H9 (cell line): ENCODE measurements at regions not wholly inside any gene's neighbourhood (a gene's known extent, or its start where the extent isn't known, plus 50 kb on each side); places are given as distances from the start of the nearest gene placed in this dataset.

Source experiments
- DNase-seq: peaks from one replicate; pipeline ENCODE4 v3.0.0-alpha.2; 2017
- H2AFZ ChIP-seq: one replicate; pipeline ENCODE4 v1.6.1; 2013; ENCODE audit warnings: mild to moderate bottlenecking, low read length, control low read depth, moderate library complexity
- H2AK5ac ChIP-seq: 2 replicates; pipeline ENCODE4 v1.6.1; 2013; ENCODE audit warnings: low read length, control low read depth, mixed read lengths; ENCODE audit not compliant: insufficient read length
- H2BK120ac ChIP-seq: one replicate; pipeline ENCODE4 v1.6.1; 2013; ENCODE audit warnings: low read depth, mild to moderate bottlenecking, low read length, control low read depth, inconsistent platforms; ENCODE audit not compliant: poor library complexity, severe bottlenecking
- H2BK12ac ChIP-seq: 2 replicates; pipeline ENCODE4 v1.6.1; 2013; ENCODE audit warnings: low read length, control low read depth, mixed read lengths, low read depth; ENCODE audit not compliant: insufficient read length
- H2BK15ac ChIP-seq: 2 replicates; pipeline ENCODE4 v1.6.1; 2013; ENCODE audit warnings: low read depth, low read length, control low read depth
- H2BK20ac ChIP-seq: one replicate; pipeline ENCODE4 v1.6.1; 2013; ENCODE audit warnings: low read depth, mild to moderate bottlenecking, low read length, control low read depth, inconsistent platforms; ENCODE audit not compliant: poor library complexity, severe bottlenecking
- H2BK5ac ChIP-seq: 2 replicates; pipeline ENCODE4 v1.6.1; 2013; ENCODE audit warnings: low read length, control low read depth, mixed read lengths; ENCODE audit not compliant: insufficient read length
- H3K14ac ChIP-seq: 2 replicates; pipeline ENCODE4 v1.6.1; 2013; ENCODE audit warnings: low read length, control low read depth; ENCODE audit not compliant: insufficient read depth
- H3K18ac ChIP-seq: 2 replicates; pipeline ENCODE4 v1.6.1; 2013; ENCODE audit warnings: low read depth, mild to moderate bottlenecking, mixed read lengths, low read length, control low read depth; ENCODE audit not compliant: insufficient read length
- H3K23ac ChIP-seq: 2 replicates; pipeline ENCODE4 v1.6.1; 2013; ENCODE audit warnings: low read length, control low read depth, mixed read lengths, low read depth; ENCODE audit not compliant: insufficient read length
- H3K23me2 ChIP-seq: 2 replicates; pipeline ENCODE4 v1.6.1; 2013; ENCODE audit warnings: low read depth, mild to moderate bottlenecking, mixed read lengths, low read length, control low read depth; ENCODE audit not compliant: insufficient read length, poor library complexity, severe bottlenecking
- H3K27ac ChIP-seq: 2 replicates; pipeline ENCODE4 v1.5.1; 2013; ENCODE audit warnings: low read length, control low read depth, mixed read lengths, low read depth; ENCODE audit not compliant: insufficient read length
- H3K27me3 ChIP-seq: 2 replicates; pipeline ENCODE4 v1.6.1; 2013; ENCODE audit warnings: low read length, control low read depth, inconsistent platforms; ENCODE audit not compliant: insufficient read depth
- H3K4ac ChIP-seq: 2 replicates; pipeline ENCODE4 v1.6.1; 2013; ENCODE audit warnings: low read depth, mild to moderate bottlenecking, control low read depth, inconsistent platforms, low read length, moderate library complexity
- H3K4me1 ChIP-seq: 2 replicates; pipeline ENCODE4 v1.6.1; 2013; ENCODE audit warnings: low read length, control low read depth, inconsistent platforms; ENCODE audit not compliant: insufficient read depth
- H3K4me2 ChIP-seq: 2 replicates; pipeline ENCODE4 v1.6.1; 2013; ENCODE audit warnings: low read length, control low read depth, mixed read lengths; ENCODE audit not compliant: insufficient read length, insufficient read depth
- H3K56ac ChIP-seq: 2 replicates; pipeline ENCODE4 v1.6.1; 2013; ENCODE audit warnings: low read depth, mild to moderate bottlenecking, mixed read lengths, low read length, control low read depth; ENCODE audit not compliant: insufficient read length
- H3K79me1 ChIP-seq: 2 replicates; pipeline ENCODE4 v1.6.1; 2013; ENCODE audit warnings: low read depth, mild to moderate bottlenecking, moderate library complexity, low read length, control low read depth, inconsistent platforms; ENCODE audit not compliant: insufficient read depth, poor library complexity, severe bottlenecking
- H3K79me2 ChIP-seq: 2 replicates; pipeline ENCODE4 v1.6.1; 2013; ENCODE audit warnings: low read length, control low read depth, inconsistent platforms; ENCODE audit not compliant: insufficient read depth
- H3K9ac ChIP-seq: 2 replicates; pipeline ENCODE4 v1.6.1; 2013; ENCODE audit warnings: low read length, control low read depth, mixed read lengths; ENCODE audit not compliant: insufficient read length; ENCODE audit errors: extremely low read depth
- H3K9me3 ChIP-seq: one replicate; pipeline ENCODE4 v1.6.1; 2013; ENCODE audit warnings: low read depth, low read length, inconsistent platforms; ENCODE audit not compliant: control insufficient read depth
- H3T11ph ChIP-seq: one replicate; pipeline ENCODE4 v1.6.1; 2013; ENCODE audit warnings: mild to moderate bottlenecking, low read length, control low read depth, inconsistent platforms
- H4K20me1 ChIP-seq: one replicate; pipeline ENCODE4 v1.6.1; 2013; ENCODE audit not compliant: control insufficient read depth, insufficient read length, insufficient read depth
- H4K5ac ChIP-seq: 2 replicates; pipeline ENCODE4 v1.6.1; 2013; ENCODE audit warnings: low read depth, mild to moderate bottlenecking, mixed read lengths, low read length, control low read depth; ENCODE audit not compliant: insufficient read length
- H4K8ac ChIP-seq: replicated peaks from 2 replicates; pipeline ENCODE4 v1.6.1; 2013; ENCODE audit warnings: low read length, control low read depth, mixed read lengths, low read depth; ENCODE audit not compliant: insufficient read length
- H4K91ac ChIP-seq: 2 replicates; pipeline ENCODE4 v1.6.1; 2013; ENCODE audit warnings: low read depth, mild to moderate bottlenecking, moderate library complexity, mixed read lengths, low read length, control low read depth; ENCODE audit not compliant: insufficient read length
- H3K27ac Mint-ChIP-seq, 3 experiments: 2 replicates in 2 of 3; 3 replicates in 1 of 3; pipeline ENCODE4 v1.8.0; 2020 to 2021; ENCODE audit warnings: mixed read lengths in 3 of 3, mild to moderate bottlenecking in 1 of 3, moderate library complexity in 1 of 3
- H3K27me3 Mint-ChIP-seq: 2 replicates; pipeline ENCODE4 v1.8.0; 2021; ENCODE audit warnings: low read depth, mild to moderate bottlenecking, moderate library complexity, mixed read lengths
- H3K36me3 Mint-ChIP-seq, 3 experiments: 2 replicates in 2 of 3; 3 replicates in 1 of 3; pipeline ENCODE4 v1.8.0; 2020 to 2021; ENCODE audit warnings: low read depth in 3 of 3, mixed read lengths in 3 of 3; ENCODE audit not compliant: insufficient read depth in 1 of 3
- H3K4me1 Mint-ChIP-seq, 2 experiments: 2 replicates each; pipeline ENCODE4 v1.8.0; 2020; ENCODE audit warnings: mixed read lengths in 2 of 2
- H3K4me3 Mint-ChIP-seq, 2 experiments: 2 replicates in 1 of 2; 3 replicates in 1 of 2; pipeline ENCODE4 v1.8.0; 2020 to 2021; ENCODE audit warnings: mild to moderate bottlenecking in 2 of 2, mixed read lengths in 2 of 2, moderate library complexity in 1 of 2
- H3K9me3 Mint-ChIP-seq, 2 experiments: 2 replicates in 1 of 2; 3 replicates in 1 of 2; pipeline ENCODE4 v1.8.0; 2020; ENCODE audit warnings: mild to moderate bottlenecking in 2 of 2, mixed read lengths in 2 of 2, moderate library complexity in 1 of 2
- WGBS: extraction: QIAGEN DNeasy Blood & Tissue Kit; methylation state at CpG from one replicate; pipeline ENCODE4 v1.1.7; 2013; ENCODE audit warnings: missing lambda C conversion rate, low lambda C conversion rate, mixed read lengths; ENCODE audit not compliant: insufficient read length; ENCODE audit errors: extremely low coverage; 5-methylcytosine and 5-hydroxymethylcytosine counted together
- TF ChIP-seq, protein P1 (sequence below): fragments of 200-600 bp; sonication (generic); conservative IDR thresholded peaks from 3 replicates; pipeline ENCODE4 v1.8.0; 2021; ENCODE audit warnings: antibody characterized with exemption, mild to moderate bottlenecking

DNA sequence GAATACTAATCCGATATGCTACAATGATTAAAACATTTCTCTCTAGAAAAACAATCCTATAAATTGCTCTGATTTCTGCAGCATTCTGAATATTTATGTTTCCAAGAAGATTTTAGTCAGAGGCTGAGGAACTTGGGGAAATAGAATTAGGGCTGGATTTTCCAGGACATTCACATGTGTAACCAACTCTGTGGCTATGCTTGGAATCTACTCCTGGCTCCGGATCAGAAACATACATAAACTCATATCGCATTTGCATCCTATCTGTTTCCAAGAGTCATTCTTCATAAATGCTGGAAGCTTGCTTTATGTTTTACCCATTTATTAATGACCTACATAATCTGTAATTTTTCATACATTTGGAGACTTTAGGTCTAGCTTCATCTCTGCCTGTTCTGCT is 459.9 kb upstream of the MARCKS start:
- H2BK15ac ChIP-seq = no peak overlapping the region
- WGBS = no CpG with 5 or more reads among the region's 3 CpGs
- H3K4me1 ChIP-seq = no peaks in the 10 kb centered on the region
- no peak overlapping the region for H3K4me2 ChIP-seq
- Mint-ChIP-seq H3K27me3 (no peaks in the 10 kb centered on the region), H3K36me3 (no peaks in the 10 kb centered on the region), H3K9me3 (no peaks in the 10 kb centered on the region), H3K27ac (no peak overlapping the region), H3K4me3 (no peak overlapping the region), H3K4me1 (peaks cover 3 to 4% of the 10 kb centered on the region in 2 experiments; a peak in 3 of 4 replicates)
- no peak overlapping the region for H3K23ac ChIP-seq
- TF ChIP-seq, protein P1, sequence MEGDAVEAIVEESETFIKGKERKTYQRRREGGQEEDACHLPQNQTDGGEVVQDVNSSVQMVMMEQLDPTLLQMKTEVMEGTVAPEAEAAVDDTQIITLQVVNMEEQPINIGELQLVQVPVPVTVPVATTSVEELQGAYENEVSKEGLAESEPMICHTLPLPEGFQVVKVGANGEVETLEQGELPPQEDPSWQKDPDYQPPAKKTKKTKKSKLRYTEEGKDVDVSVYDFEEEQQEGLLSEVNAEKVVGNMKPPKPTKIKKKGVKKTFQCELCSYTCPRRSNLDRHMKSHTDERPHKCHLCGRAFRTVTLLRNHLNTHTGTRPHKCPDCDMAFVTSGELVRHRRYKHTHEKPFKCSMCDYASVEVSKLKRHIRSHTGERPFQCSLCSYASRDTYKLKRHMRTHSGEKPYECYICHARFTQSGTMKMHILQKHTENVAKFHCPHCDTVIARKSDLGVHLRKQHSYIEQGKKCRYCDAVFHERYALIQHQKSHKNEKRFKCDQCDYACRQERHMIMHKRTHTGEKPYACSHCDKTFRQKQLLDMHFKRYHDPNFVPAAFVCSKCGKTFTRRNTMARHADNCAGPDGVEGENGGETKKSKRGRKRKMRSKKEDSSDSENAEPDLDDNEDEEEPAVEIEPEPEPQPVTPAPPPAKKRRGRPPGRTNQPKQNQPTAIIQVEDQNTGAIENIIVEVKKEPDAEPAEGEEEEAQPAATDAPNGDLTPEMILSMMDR = no peak
- no peak overlapping the region for H3K4ac ChIP-seq
- no peak overlapping the region for H3K56ac ChIP-seq
- H3K23me2 ChIP-seq = no peaks in the 10 kb centered on the region
- H2AFZ ChIP-seq = no peak overlapping the region
- DNase-seq = no peak
- no peaks in the 10 kb centered on the region for H3K79me2 ChIP-seq
- H3K27me3 ChIP-seq = no peaks in the 10 kb centered on the region
- H2BK12ac ChIP-seq = no peak overlapping the region
- no peaks in the 10 kb centered on the region for H4K20me1 ChIP-seq
- H3K27ac ChIP-seq = no peak overlapping the region
- no peak overlapping the region for H3K18ac ChIP-seq
- H3K9ac ChIP-seq = no peak overlapping the region
- H2AK5ac ChIP-seq = no peak overlapping the region
- no peaks in the 10 kb centered on the region for H3K79me1 ChIP-seq
- H4K8ac ChIP-seq = no peak overlapping the region
- no peak overlapping the region for H3T11ph ChIP-seq
- H2BK20ac ChIP-seq = no peak overlapping the region
- H3K14ac ChIP-seq = no peak overlapping the region
- H4K91ac ChIP-seq = no peak overlapping the region
- no peak overlapping the region for H2BK5ac ChIP-seq
- H3K9me3 ChIP-seq = no peaks in the 10 kb centered on the region
- no peak overlapping the region for H2BK120ac ChIP-seq
- no peak overlapping the region for H4K5ac ChIP-seq
